Thyroid gland (tissue), 4 donors: ENCODE measurements at regions not wholly inside any gene's neighbourhood (a gene's known extent, or its start where the extent isn't known, plus 50 kb on each side); places are given as distances from the start of the nearest gene placed in this dataset.

ENCODE experiments used
- DNase-seq, 2 donors: peaks; one replicate each; pipeline ENCODE4 v3.0.0-alpha.2; 2019
- H3K27ac ChIP-seq, 3 donors: fragments of 200-600 bp; sonication (generic); 1 replicate in 2 of 3; 2 replicates in 1 of 3; pipeline ENCODE4 v1.5.1; 2016 to 2019; ENCODE audit warnings: mild to moderate bottlenecking in 1 of 3, moderate library complexity in 1 of 3
- H3K27me3 ChIP-seq: fragments of 200-600 bp; sonication (generic); one replicate; pipeline ENCODE4 v1.5.1; 2019
- H3K36me3 ChIP-seq, 2 donors: fragments of 200-600 bp; sonication (generic); one replicate each; pipeline ENCODE4 v1.5.1; 2016 to 2019
- H3K4me1 ChIP-seq, 2 donors: fragments of 200-600 bp; sonication (generic); one replicate each; pipeline ENCODE4 v1.5.1; 2017 to 2019
- H3K4me3 ChIP-seq, 3 donors: fragments of 200-600 bp; sonication (generic); replicated peaks in 1 of 3; 1 replicate in 2 of 3; 2 replicates in 1 of 3; pipeline ENCODE4 v1.5.1; 2016; ENCODE audit warnings: mild to moderate bottlenecking in 1 of 3
- H3K9me3 ChIP-seq: fragments of 200-600 bp; sonication (generic); one replicate; pipeline ENCODE4 v1.5.1; 2017
- CTCF ChIP-seq, 6 experiments: fragments of 200-600 bp in 3 of 6; fragments of 450-650 bp in 3 of 6; sonication (generic) in 3 of 6; IDR thresholded peaks; one replicate each; pipeline ENCODE4 v1.5.1; 2016 to 2019; ENCODE audit warnings: antibody characterized with exemption in 6 of 6, mild to moderate bottlenecking in 2 of 6, inconsistent platforms in 1 of 6, moderate library complexity in 1 of 6
- POLR2A ChIP-seq, 2 donors: fragments of 450-650 bp; IDR thresholded peaks; one replicate each; pipeline ENCODE4 v1.6.1; 2017; ENCODE audit warnings: antibody characterized with exemption in 2 of 2, mild to moderate bottlenecking in 2 of 2, moderate library complexity in 1 of 2
- WGBS, 2 donors: methylation state at CpG; one replicate each; pipeline ENCODE4 v1.1.5; 2017; 5-methylcytosine and 5-hydroxymethylcytosine counted together
- intact Hi-C: fragments of 100-400 bp; cut with DNase I; formaldehyde crosslinking; loops from one replicate; pipeline ENCODE4 v1.15.1; 2023

GRCh38 chr10:117741524-117741923, 199.0 kb downstream of the EMX2 start:
- no peaks in the 10 kb centered on the region for H3K4me1 ChIP-seq
- TF ChIP-seq POLR2A (IDR thresholded peaks at IDR 0.05): no peak
- no peak for TF ChIP-seq CTCF (IDR thresholded peaks at IDR 0.05)
- no peak for DNase-seq
- no peaks in the 10 kb centered on the region for H3K9me3 ChIP-seq
- H3K36me3 ChIP-seq: no peaks in the 10 kb centered on the region
- H3K27ac ChIP-seq: no peak overlapping the region
- H3K27me3 ChIP-seq: no peaks in the 10 kb centered on the region
- WGBS, 2 donors: 74 to 84% methylated on average over 4 of the region's 4 CpGs
- no peak overlapping the region for H3K4me3 ChIP-seq
- intact Hi-C loops: no loop called here

GRCh38 chr10:117743509-117743908, 201.0 kb downstream of the EMX2 start:
- no peak overlapping the region for H3K27ac ChIP-seq
- no peak for DNase-seq
- H3K9me3 ChIP-seq: no peaks in the 10 kb centered on the region
- no peak overlapping the region for H3K4me3 ChIP-seq
- H3K4me1 ChIP-seq: no peaks in the 10 kb centered on the region
- whole genome bisulfite sequencing, 2 donors: 88 to 93% methylated on average over 7 of the region's 7 CpGs
- no peaks in the 10 kb centered on the region for H3K36me3 ChIP-seq
- H3K27me3 ChIP-seq: no peaks in the 10 kb centered on the region
- intact Hi-C loops: no loop called here
- TF ChIP-seq POLR2A (IDR thresholded peaks at IDR 0.05) (no peak), CTCF (IDR thresholded peaks at IDR 0.05) (no peak)

GRCh38 chr10:117745301-117745700, 202.8 kb downstream of the EMX2 start:
- H3K9me3 ChIP-seq: no peaks in the 10 kb centered on the region
- TF ChIP-seq CTCF (IDR thresholded peaks at IDR 0.05) (no peak), POLR2A (IDR thresholded peaks at IDR 0.05) (no peak)
- no peak for DNase-seq
- no peak overlapping the region for H3K27ac ChIP-seq
- WGBS, 2 donors: 81 to 88% methylated on average over 2 of the region's 2 CpGs
- no peaks in the 10 kb centered on the region for H3K36me3 ChIP-seq
- intact Hi-C loops: no loop called here
- no peaks in the 10 kb centered on the region for H3K4me1 ChIP-seq
- no peaks in the 10 kb centered on the region for H3K27me3 ChIP-seq
- H3K4me3 ChIP-seq: no peak overlapping the region

DNA sequence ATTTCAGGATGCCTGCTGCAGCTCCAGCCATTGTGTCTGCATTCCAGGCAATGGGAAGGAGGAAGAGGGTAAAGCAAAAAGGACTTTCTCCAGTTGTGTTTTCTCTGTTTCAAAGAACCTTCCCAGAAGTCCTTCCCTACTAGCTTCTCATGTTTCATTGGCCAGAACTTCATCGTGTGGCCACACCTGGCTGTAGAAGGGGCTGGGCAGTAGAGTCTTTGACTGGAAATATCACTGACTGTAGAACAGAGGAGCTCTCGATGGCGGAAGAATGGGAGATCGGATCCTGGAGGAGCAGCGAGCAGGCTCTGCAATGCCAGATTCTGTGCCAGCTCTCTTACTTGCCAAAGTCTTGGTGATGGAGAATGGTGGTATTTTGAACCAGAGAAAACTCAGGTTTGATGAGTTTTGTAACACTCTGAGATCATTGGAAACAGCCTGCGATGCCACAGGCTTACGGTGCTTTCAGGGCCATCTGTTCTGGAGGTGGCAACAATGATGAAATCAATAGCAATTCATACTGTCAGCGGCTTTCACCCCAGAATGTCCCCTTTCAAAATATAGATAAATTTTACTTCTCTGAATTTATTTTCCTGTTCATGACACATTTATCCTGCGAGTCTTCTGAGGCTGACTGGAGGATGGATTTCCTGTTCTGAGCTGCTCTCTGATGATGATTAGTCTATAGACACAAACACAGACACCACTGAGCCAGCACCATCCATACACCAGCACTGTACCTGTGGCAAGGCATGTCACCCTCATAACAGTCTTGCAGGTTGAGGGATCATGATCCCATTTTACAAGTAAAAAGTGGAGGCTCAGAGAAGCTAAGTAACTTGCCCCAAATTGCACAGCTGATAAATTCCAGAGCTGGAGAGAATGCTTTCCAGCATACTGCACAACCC, 204.2 kb downstream of the EMX2 start:
- H3K4me1 ChIP-seq: no peaks in the 10 kb centered on the region
- H3K9me3 ChIP-seq: no peaks in the 10 kb centered on the region
- no peaks in the 10 kb centered on the region for H3K27me3 ChIP-seq
- DNase-seq: no peak
- H3K36me3 ChIP-seq: no peaks in the 10 kb centered on the region
- 85 to 86% methylated on average over 9 of the region's 9 CpGs for WGBS, 2 donors
- no peak for TF ChIP-seq POLR2A (IDR thresholded peaks at IDR 0.05)
- TF ChIP-seq CTCF (IDR thresholded peaks at IDR 0.05): no peak
- no peak overlapping the region for H3K4me3 ChIP-seq
- intact Hi-C loops: no loop called here
- H3K27ac ChIP-seq: no peak overlapping the region

GRCh38 chr10:117747636-117748035, 205.1 kb downstream of the EMX2 start:
- no peaks in the 10 kb centered on the region for H3K27me3 ChIP-seq
- WGBS, 2 donors: 90% methylated on average over 12 of the region's 12 CpGs
- intact Hi-C loops: no loop called here
- no peak for DNase-seq
- TF ChIP-seq CTCF (IDR thresholded peaks at IDR 0.05): no peak
- TF ChIP-seq POLR2A (IDR thresholded peaks at IDR 0.05): no peak
- H3K27ac ChIP-seq: no peak overlapping the region
- H3K36me3 ChIP-seq: no peaks in the 10 kb centered on the region
- H3K4me1 ChIP-seq: no peaks in the 10 kb centered on the region
- no peak overlapping the region for H3K4me3 ChIP-seq
- H3K9me3 ChIP-seq: no peaks in the 10 kb centered on the region
